Brain pericyte (primary cell): ENCODE measurements at regions not wholly inside any gene's neighbourhood (a gene's known extent, or its start where the extent isn't known, plus 50 kb on each side); places are given as distances from the start of the nearest gene placed in this dataset.

Experiments
- DNase-seq: peaks from one replicate; pipeline ENCODE4 v3.0.0-alpha.2; 2012; ENCODE audit warnings: low read depth, low spot score

GRCh38 chr12:105924526-105925208, 214.1 kb downstream of the NUAK1 start:
- no peak for DNase-seq

- no peak for DNase-seq
These were observed 211.2 kb downstream of the NUAK1 start for GRCh38 chr12:105927564-105927963.

- DNase-seq, result no peak
These were observed 210.3 kb downstream of the NUAK1 start for GRCh38 chr12:105928436-105928835.

GRCh38 chr12:105929192-105929591, 209.6 kb downstream of the NUAK1 start:
- no peak for DNase-seq

- no peak for DNase-seq
These were observed 207.9 kb downstream of the NUAK1 start for GRCh38 chr12:105930557-105931503.

GRCh38 chr12:105931762-105932570, 206.8 kb downstream of the NUAK1 start:
- no peak for DNase-seq

GRCh38 chr12:105933671-105934665, 204.8 kb downstream of the NUAK1 start:
- peak; percentile 12 for DNase-seq

- no peak for DNase-seq
These were observed 203.6 kb downstream of the NUAK1 start for GRCh38 chr12:105935106-105935505.

GRCh38 chr12:105935981-105936380, 202.8 kb downstream of the NUAK1 start:
- DNase-seq, result no peak

GRCh38 chr12:105936496-105936895, 202.3 kb downstream of the NUAK1 start:
- no peak for DNase-seq

GRCh38 chr12:105937009-105937408, 201.7 kb downstream of the NUAK1 start:
- DNase-seq, result no peak

GRCh38 chr12:105939181-105939721, 199.5 kb downstream of the NUAK1 start:
- no peak for DNase-seq

- DNase-seq, result no peak
These were observed 196.5 kb downstream of the NUAK1 start for GRCh38 chr12:105942281-105942680.

GRCh38 chr12:105943525-105943924, 195.2 kb downstream of the NUAK1 start:
- DNase-seq, result no peak

- DNase-seq, result no peak
These were observed 194.1 kb downstream of the NUAK1 start for GRCh38 chr12:105944628-105945027.

GRCh38 chr12:105945880-105946279, 192.9 kb downstream of the NUAK1 start:
- no peak for DNase-seq

GRCh38 chr12:105946493-105946901, 192.3 kb downstream of the NUAK1 start:
- DNase-seq, result no peak

GRCh38 chr12:105947906-105948305, 190.8 kb downstream of the NUAK1 start:
- DNase-seq, result no peak

GRCh38 chr12:105948331-105948730, 190.4 kb downstream of the NUAK1 start:
- no peak for DNase-seq

- DNase-seq, result no peak
These were observed 189.4 kb downstream of the NUAK1 start for GRCh38 chr12:105949391-105949790.
